ENCODE measurements at regions not wholly inside any gene's neighbourhood (a gene's known extent, or its start where the extent isn't known, plus 50 kb on each side); places are given as distances from the start of the nearest gene placed in this dataset.

GRCh38 chr13:76067850-76068249 is 431.7 kb downstream of the LMO7 start:
- H3K4me3 ChIP-seq (ENCODE audit: low read length) = no peak overlapping the region
- no peak for TF ChIP-seq CTCF (conservative IDR thresholded peaks at IDR 0.05; ENCODE audit: low read depth, low read length)
- no peak for DNase-seq (ENCODE audit: low read depth)

- no peak for DNase-seq (ENCODE audit: low read depth)
- H3K4me3 ChIP-seq (ENCODE audit: low read length) = no peak overlapping the region
- no peak for TF ChIP-seq CTCF (conservative IDR thresholded peaks at IDR 0.05; ENCODE audit: low read depth, low read length)
These were observed 417.1 kb downstream of the LMO7 start for GRCh38 chr13:76053181-76053580.

GRCh38 chr13:76049376-76049746 is 413.2 kb downstream of the LMO7 start:
- H3K4me3 ChIP-seq (ENCODE audit: low read length) = no peak overlapping the region
- DNase-seq (ENCODE audit: low read depth) = no peak
- no peak for TF ChIP-seq CTCF (conservative IDR thresholded peaks at IDR 0.05; ENCODE audit: low read depth, low read length)

GRCh38 chr13:76048675-76049375 is 412.7 kb downstream of the LMO7 start:
- H3K4me3 ChIP-seq (ENCODE audit: low read length) = no peak overlapping the region
- no peak for DNase-seq (ENCODE audit: low read depth)
- TF ChIP-seq CTCF (conservative IDR thresholded peaks at IDR 0.05; ENCODE audit: low read depth, low read length) = no peak

GRCh38 chr13:76048131-76048530 is 412.0 kb downstream of the LMO7 start:
- TF ChIP-seq CTCF (conservative IDR thresholded peaks at IDR 0.05; ENCODE audit: low read depth, low read length) = no peak
- no peak overlapping the region for H3K4me3 ChIP-seq (ENCODE audit: low read length)
- no peak for DNase-seq (ENCODE audit: low read depth)

- no peak overlapping the region for H3K4me3 ChIP-seq (ENCODE audit: low read length)
- no peak for TF ChIP-seq CTCF (conservative IDR thresholded peaks at IDR 0.05; ENCODE audit: low read depth, low read length)
- no peak for DNase-seq (ENCODE audit: low read depth)
These were observed 407.7 kb downstream of the LMO7 start for GRCh38 chr13:76043874-76044273.

GRCh38 chr13:76038920-76039716 is 403.0 kb downstream of the LMO7 start:
- DNase-seq (ENCODE audit: low read depth) = no peak
- TF ChIP-seq CTCF (conservative IDR thresholded peaks at IDR 0.05; ENCODE audit: low read depth, low read length) = peak; percentile 14
- H3K4me3 ChIP-seq (ENCODE audit: low read length) = no peak overlapping the region
